ENCODE measurements at regions not wholly inside any gene's neighbourhood (a gene's known extent, or its start where the extent isn't known, plus 50 kb on each side); places are given as distances from the start of the nearest gene placed in this dataset.

DNA sequence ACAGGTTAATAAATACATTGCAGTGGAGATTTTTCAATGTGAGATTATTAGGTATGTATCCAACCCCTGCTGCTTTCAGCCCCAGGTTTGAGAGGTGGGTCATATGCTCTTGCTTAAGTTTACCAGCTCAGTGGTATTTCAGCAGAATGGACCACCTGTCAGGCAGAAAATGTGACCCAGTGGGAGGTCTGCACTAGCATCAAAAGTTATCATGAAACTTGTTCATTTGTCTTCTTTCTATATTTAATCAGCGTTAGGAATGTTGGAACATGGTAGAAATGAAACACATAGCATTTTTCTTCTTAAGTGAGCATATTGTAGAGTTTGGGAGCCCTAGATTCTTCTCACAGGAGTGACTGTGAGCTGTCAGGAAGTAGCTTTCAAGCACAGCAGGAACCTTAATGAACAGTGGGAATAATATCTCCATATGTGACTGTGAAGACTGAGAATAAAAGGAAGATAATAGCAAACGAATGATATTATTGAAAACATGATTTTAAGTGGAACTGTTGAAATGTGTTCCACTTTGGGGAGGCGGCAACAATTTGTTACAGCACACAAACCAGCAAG lies 596.9 kb upstream of the CDH6 start:
- H3K27ac Mint-ChIP-seq, result no peak overlapping the region
- DNase-seq, result no peak
- no peaks in the 10 kb centered on the region for H3K36me3 Mint-ChIP-seq (ENCODE audit: low read depth)
- no peaks in the 10 kb centered on the region for H3K27me3 Mint-ChIP-seq
- H3K9me3 ChIP-seq (ENCODE audit: control insufficient read depth, low read length, poor library complexity, severe bottlenecking), result no peaks in the 10 kb centered on the region
- no peaks in the 10 kb centered on the region for H3K4me1 Mint-ChIP-seq
- no peak overlapping the region for H3K4me3 Mint-ChIP-seq
- ATAC-seq, result no peak

DNA sequence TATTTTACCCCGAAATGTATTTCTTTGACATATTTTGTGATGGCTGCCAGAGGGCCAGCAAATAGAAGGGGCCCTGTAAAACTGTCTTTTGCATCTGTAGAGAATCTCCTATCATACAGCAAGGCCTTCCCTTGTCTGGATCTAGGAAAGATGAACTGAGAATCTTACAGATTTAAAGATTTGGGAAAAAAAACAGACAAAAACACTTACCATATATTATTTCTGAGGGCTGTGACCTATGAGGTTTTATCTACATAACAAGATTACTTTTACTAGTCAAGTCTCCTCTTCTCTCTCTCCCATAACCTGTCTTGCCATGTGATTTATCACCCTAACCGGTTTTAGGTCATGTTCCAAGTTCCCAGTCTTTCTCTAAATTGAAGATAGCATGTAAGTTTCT lies 599.2 kb upstream of the CDH6 start:
- no peak for ATAC-seq
- no peaks in the 10 kb centered on the region for H3K9me3 ChIP-seq (ENCODE audit: control insufficient read depth, low read length, poor library complexity, severe bottlenecking)
- DNase-seq, result no peak
- H3K36me3 Mint-ChIP-seq (ENCODE audit: low read depth), result no peaks in the 10 kb centered on the region
- H3K27ac Mint-ChIP-seq, result no peak overlapping the region
- no peaks in the 10 kb centered on the region for H3K4me1 Mint-ChIP-seq
- H3K4me3 Mint-ChIP-seq, result no peak overlapping the region
- no peaks in the 10 kb centered on the region for H3K27me3 Mint-ChIP-seq

DNA sequence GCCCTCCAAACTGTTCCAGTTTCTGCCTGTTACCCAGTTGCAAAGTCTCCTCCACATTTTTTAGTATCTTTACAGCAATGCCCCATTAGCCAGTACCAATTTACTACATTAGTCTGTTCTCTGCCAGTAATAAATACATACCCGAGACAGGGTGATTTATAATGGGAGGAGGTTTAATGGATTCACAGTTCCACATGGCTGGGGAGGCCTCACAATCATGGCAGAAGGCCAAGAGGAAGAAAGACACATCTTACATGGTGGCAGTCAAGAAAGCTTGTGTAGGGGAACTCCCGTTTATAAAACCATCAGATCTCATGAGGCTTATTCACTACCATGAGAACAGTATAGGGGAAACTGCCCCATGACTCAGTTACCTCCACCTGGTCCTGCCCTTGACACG lies 600.7 kb upstream of the CDH6 start:
- Mint-ChIP-seq H3K27me3 (no peaks in the 10 kb centered on the region), H3K4me3 (no peak overlapping the region), H3K36me3 (ENCODE audit: low read depth) (no peaks in the 10 kb centered on the region), H3K4me1 (no peaks in the 10 kb centered on the region), H3K27ac (no peak overlapping the region)
- DNase-seq (no peak), ATAC-seq (no peak)
- H3K9me3 ChIP-seq (ENCODE audit: control insufficient read depth, low read length, poor library complexity, severe bottlenecking), result no peaks in the 10 kb centered on the region

GRCh38 chr5:30581198-30581935 lies 612.1 kb upstream of the CDH6 start:
- no peak overlapping the region for H3K27ac Mint-ChIP-seq
- H3K4me1 Mint-ChIP-seq, result no peaks in the 10 kb centered on the region
- no peaks in the 10 kb centered on the region for H3K36me3 Mint-ChIP-seq (ENCODE audit: low read depth)
- ATAC-seq, result no peak
- no peaks in the 10 kb centered on the region for H3K9me3 ChIP-seq (ENCODE audit: control insufficient read depth, low read length, poor library complexity, severe bottlenecking)
- DNase-seq, result no peak
- H3K4me3 Mint-ChIP-seq, result no peak overlapping the region
- H3K27me3 Mint-ChIP-seq, result no peaks in the 10 kb centered on the region

DNA sequence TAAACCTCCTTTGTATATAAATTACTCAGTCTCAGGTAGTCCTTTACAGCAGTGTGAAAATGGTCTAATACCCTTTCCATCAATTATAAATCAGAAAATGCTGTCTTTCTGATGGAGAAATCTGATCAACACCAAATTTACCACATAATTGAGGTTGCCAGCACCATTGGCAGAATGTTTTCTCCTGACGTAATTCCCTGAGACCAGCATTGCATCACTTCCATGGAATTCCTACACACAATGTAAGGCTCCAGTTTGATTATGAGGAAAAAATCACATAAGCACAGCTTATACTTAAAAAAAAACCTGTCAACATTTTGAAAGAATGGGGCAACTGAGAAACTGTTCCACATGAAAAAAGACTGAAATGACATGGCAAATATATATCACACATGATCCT lies 618.7 kb upstream of the CDH6 start:
- no peaks in the 10 kb centered on the region for H3K36me3 Mint-ChIP-seq (ENCODE audit: low read depth)
- no peak for DNase-seq
- H3K4me1 Mint-ChIP-seq, result no peaks in the 10 kb centered on the region
- no peak overlapping the region for H3K4me3 Mint-ChIP-seq
- H3K27ac Mint-ChIP-seq, result no peak overlapping the region
- H3K9me3 ChIP-seq (ENCODE audit: control insufficient read depth, low read length, poor library complexity, severe bottlenecking), result peaks cover under 1% of the 10 kb centered on the region
- no peak for ATAC-seq
- no peaks in the 10 kb centered on the region for H3K27me3 Mint-ChIP-seq

DNA sequence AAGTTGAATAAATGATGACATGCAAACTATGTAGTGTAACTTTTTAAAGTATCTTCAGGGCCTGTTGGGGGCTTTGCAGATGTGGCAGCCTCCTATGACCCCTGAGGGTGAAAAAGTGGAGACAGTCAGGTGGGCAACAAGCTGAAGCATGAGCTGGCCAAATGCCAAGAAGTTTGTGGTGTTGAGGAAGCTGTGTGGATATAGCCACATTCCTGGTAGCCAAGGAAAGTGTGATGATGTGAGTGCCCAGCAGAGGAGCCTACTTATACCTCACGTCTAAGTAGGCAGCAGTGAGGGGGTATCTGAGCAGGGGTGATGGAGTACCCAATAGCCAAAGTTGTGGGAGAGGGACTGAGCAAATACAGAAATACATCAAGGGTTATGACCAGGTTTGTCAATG lies 621.2 kb upstream of the CDH6 start:
- Mint-ChIP-seq H3K27me3 (no peaks in the 10 kb centered on the region), H3K4me3 (no peak overlapping the region), H3K4me1 (no peaks in the 10 kb centered on the region), H3K36me3 (ENCODE audit: low read depth) (no peaks in the 10 kb centered on the region), H3K27ac (no peak overlapping the region)
- no peak for ATAC-seq
- DNase-seq, result no peak
- peaks cover 4% of the 10 kb centered on the region for H3K9me3 ChIP-seq (ENCODE audit: control insufficient read depth, low read length, poor library complexity, severe bottlenecking)

- DNase-seq (no peak), ATAC-seq (no peak)
- no peak overlapping the region for H3K4me3 Mint-ChIP-seq
- H3K4me1 Mint-ChIP-seq, result no peaks in the 10 kb centered on the region
- no peaks in the 10 kb centered on the region for H3K27me3 Mint-ChIP-seq
- no peaks in the 10 kb centered on the region for H3K36me3 Mint-ChIP-seq (ENCODE audit: low read depth)
- H3K9me3 ChIP-seq (ENCODE audit: control insufficient read depth, low read length, poor library complexity, severe bottlenecking), result no peaks in the 10 kb centered on the region
- no peak overlapping the region for H3K27ac Mint-ChIP-seq
These were observed 631.7 kb upstream of the CDH6 start for GRCh38 chr5:30561771-30562170.

DNA sequence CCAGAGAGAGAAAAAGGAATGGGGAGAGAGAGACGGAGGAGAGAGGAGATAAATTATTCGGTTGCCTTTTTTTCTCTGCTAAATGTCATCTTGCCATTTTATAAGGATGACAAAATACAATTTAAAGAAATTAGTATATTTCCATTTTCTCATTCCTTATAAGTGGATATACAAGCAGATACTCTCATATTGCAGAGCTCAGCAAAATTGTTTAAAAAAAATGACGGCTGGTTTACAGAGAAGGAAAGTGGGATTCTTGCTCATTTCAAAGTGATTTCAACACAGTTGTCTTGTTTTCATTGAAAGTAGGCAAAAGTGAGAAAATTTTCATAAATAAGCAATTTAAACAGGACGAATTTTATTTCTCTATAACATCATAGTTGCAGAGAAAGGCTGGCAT lies 641.9 kb upstream of the CDH6 start:
- Mint-ChIP-seq H3K27me3 (no peaks in the 10 kb centered on the region), H3K4me3 (no peak overlapping the region), H3K4me1 (no peaks in the 10 kb centered on the region), H3K36me3 (ENCODE audit: low read depth) (no peaks in the 10 kb centered on the region), H3K27ac (no peak overlapping the region)
- ATAC-seq (no peak), DNase-seq (no peak)
- no peaks in the 10 kb centered on the region for H3K9me3 ChIP-seq (ENCODE audit: control insufficient read depth, low read length, poor library complexity, severe bottlenecking)

DNA sequence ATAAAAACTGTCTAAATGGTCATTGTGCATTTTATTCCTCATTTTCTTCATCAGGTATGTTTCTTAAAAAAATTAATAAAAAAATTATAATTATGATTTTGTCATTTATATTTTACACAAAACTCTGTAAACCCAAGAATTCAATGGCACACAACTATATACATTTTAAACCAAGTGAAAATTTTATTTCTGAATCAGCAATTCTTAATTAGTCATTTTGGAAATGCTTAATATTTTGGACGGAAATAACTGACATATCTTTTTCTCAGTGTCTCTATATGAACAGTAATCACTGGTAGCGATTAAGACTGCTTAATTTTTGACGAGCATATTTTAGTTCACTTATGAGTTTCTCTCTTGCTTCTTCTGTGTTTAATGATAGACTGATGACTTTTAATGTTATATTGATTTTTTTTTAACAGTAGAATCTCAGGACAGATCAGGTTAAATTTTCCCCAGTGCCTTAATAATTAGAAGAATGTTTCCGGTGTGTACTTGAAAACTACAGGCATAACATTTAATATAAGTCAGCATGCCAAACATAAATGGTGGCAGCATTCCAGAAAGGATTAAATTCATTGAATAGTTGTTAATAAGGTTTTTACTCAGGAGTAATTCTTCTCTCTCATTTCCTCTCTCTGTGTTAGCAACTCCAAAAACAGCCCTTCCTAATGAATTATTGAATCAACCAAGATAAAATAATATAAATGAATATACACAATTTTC lies 644.7 kb upstream of the CDH6 start:
- no peaks in the 10 kb centered on the region for H3K9me3 ChIP-seq (ENCODE audit: control insufficient read depth, low read length, poor library complexity, severe bottlenecking)
- Mint-ChIP-seq H3K4me3 (no peak overlapping the region), H3K27me3 (no peaks in the 10 kb centered on the region), H3K27ac (no peak overlapping the region), H3K4me1 (no peaks in the 10 kb centered on the region), H3K36me3 (ENCODE audit: low read depth) (no peaks in the 10 kb centered on the region)
- ATAC-seq (no peak), DNase-seq (no peak)

GRCh38 chr5:30540150-30540549 lies 653.3 kb upstream of the CDH6 start:
- DNase-seq (no peak), ATAC-seq (no peak)
- H3K27ac Mint-ChIP-seq, result no peak overlapping the region
- no peaks in the 10 kb centered on the region for H3K27me3 Mint-ChIP-seq
- H3K4me1 Mint-ChIP-seq, result no peaks in the 10 kb centered on the region
- no peaks in the 10 kb centered on the region for H3K9me3 ChIP-seq (ENCODE audit: control insufficient read depth, low read length, poor library complexity, severe bottlenecking)
- H3K36me3 Mint-ChIP-seq (ENCODE audit: low read depth), result no peaks in the 10 kb centered on the region
- H3K4me3 Mint-ChIP-seq, result no peak overlapping the region

GRCh38 chr5:30539004-30539634 lies 654.4 kb upstream of the CDH6 start:
- ATAC-seq, result no peak
- no peaks in the 10 kb centered on the region for H3K27me3 Mint-ChIP-seq
- H3K36me3 Mint-ChIP-seq (ENCODE audit: low read depth), result no peaks in the 10 kb centered on the region
- no peak for DNase-seq
- no peaks in the 10 kb centered on the region for H3K4me1 Mint-ChIP-seq
- H3K27ac Mint-ChIP-seq, result no peak overlapping the region
- no peak overlapping the region for H3K4me3 Mint-ChIP-seq
- H3K9me3 ChIP-seq (ENCODE audit: control insufficient read depth, low read length, poor library complexity, severe bottlenecking), result peaks cover under 1% of the 10 kb centered on the region

DNA sequence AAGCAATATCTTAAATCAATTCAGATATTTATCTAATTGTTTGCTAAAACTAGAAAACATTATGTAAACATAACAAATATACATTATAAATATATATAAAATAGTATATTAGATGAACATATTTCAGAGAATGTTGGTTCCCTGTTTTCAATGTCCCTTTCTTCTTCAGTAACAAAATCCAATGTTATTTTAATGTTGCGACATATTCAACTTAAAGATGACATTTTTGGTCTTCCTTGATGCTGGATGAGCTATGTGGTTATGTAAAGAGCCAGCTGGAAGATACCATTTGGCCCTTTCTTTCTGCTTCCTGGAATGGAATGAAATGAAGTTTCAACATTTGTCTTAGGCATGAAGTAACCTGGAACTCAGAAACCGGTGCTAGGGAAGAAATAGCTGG lies 668.1 kb upstream of the CDH6 start:
- DNase-seq (no peak), ATAC-seq (no peak)
- no peaks in the 10 kb centered on the region for H3K36me3 Mint-ChIP-seq (ENCODE audit: low read depth)
- H3K27me3 Mint-ChIP-seq, result no peaks in the 10 kb centered on the region
- no peak overlapping the region for H3K27ac Mint-ChIP-seq
- no peaks in the 10 kb centered on the region for H3K9me3 ChIP-seq (ENCODE audit: control insufficient read depth, low read length, poor library complexity, severe bottlenecking)
- no peaks in the 10 kb centered on the region for H3K4me1 Mint-ChIP-seq
- no peak overlapping the region for H3K4me3 Mint-ChIP-seq

DNA sequence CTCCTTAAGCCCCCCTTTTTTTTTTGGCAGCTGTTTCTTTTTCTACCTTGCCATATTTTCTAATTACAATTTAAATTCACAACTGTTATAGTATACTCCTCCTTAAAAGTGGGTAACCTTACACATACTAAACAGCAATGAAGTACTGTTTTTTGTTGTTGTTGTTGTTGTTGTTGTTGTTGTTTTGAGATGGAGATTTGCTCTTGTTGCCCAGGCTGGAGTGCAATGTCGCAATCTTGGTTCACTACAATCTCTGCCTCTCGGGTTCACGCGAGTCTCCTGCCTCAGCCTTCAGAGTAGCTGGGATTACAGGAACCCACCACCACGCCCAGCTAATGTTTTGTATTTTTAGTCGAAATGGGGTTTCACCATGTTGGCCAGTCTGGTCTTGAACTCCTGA lies 669.1 kb upstream of the CDH6 start:
- H3K9me3 ChIP-seq (ENCODE audit: control insufficient read depth, low read length, poor library complexity, severe bottlenecking), result no peaks in the 10 kb centered on the region
- DNase-seq (no peak), ATAC-seq (no peak)
- no peak overlapping the region for H3K4me3 Mint-ChIP-seq
- H3K36me3 Mint-ChIP-seq (ENCODE audit: low read depth), result no peaks in the 10 kb centered on the region
- H3K27ac Mint-ChIP-seq, result no peak overlapping the region
- no peaks in the 10 kb centered on the region for H3K4me1 Mint-ChIP-seq
- no peaks in the 10 kb centered on the region for H3K27me3 Mint-ChIP-seq
